Pancreas (tissue), 10 donors: ENCODE measurements at regions not wholly inside any gene's neighbourhood (a gene's known extent, or its start where the extent isn't known, plus 50 kb on each side); places are given as distances from the start of the nearest gene placed in this dataset.

ENCODE experiments used
- ATAC-seq, 4 donors: fragments of 200-7000 bp; cut with Tn5 transposase; one replicate each; pipeline versions ENCODE4 v1.8.0 to v1.9.1; 2020; ENCODE audit warnings: mild to moderate bottlenecking in 4 of 4, moderate library complexity in 4 of 4
- DNase-seq, 6 donors: peaks; one replicate each; pipeline ENCODE4 v3.0.0-alpha.2; 2020
- FAIRE-seq: peaks from 2 replicates; lab custom pipeline; 2012; peaks lifted over from hg19 to GRCh38; lab: Jason Lieb, UNC
- H3K27ac ChIP-seq, 4 donors: fragments of 200-600 bp; sonication (generic); 1 replicate in 3 of 4; 2 replicates in 1 of 4; pipeline versions ENCODE4 v1.5.0 to v1.8.0; 2020
- H3K27me3 ChIP-seq, 4 donors: fragments of 200-600 bp; one replicate each; pipeline ENCODE4 v1.8.0; 2021
- H3K36me3 ChIP-seq, 3 donors: fragments of 200-600 bp; sonication (generic) in 1 of 3; one replicate each; pipeline versions ENCODE4 v1.5.0 to v1.8.0; 2020 to 2021
- H3K4me1 ChIP-seq, 3 donors: fragments of 200-600 bp; one replicate each; pipeline ENCODE4 v1.8.0; 2021
- H3K4me3 ChIP-seq, 4 donors: fragments of 200-600 bp; sonication (generic) in 2 of 4; one replicate each; pipeline versions ENCODE4 v1.5.0 to v1.8.0; 2020 to 2021
- H3K9me3 ChIP-seq, 4 donors: fragments of 200-600 bp; one replicate each; pipeline ENCODE4 v1.8.0; 2021
- CTCF ChIP-seq, 4 donors: fragments of 200-600 bp; sonication (generic) in 3 of 4; IDR thresholded peaks; one replicate each; pipeline versions ENCODE4 v1.5.0 to v1.8.0; 2021; ENCODE audit warnings: antibody characterized with exemption in 4 of 4
- WGBS, 2 donors: extraction: QIAGEN DNeasy Blood & Tissue Kit; methylation state at CpG; one replicate each; pipeline ENCODE4 v1.1.7; 2013; 5-methylcytosine and 5-hydroxymethylcytosine counted together
- intact Hi-C, 3 donors: fragments of 100-400 bp; cut with DNase I; formaldehyde crosslinking; loops; one replicate each; pipeline versions ENCODE4 v1.11.1 to v1.14.2; 2022
- donor health status: healthy with polysubstance abuse.
- donor health status: DM: no; HTN: no; CAD: no; lungs with moderate emphysema.
- donor health status: DM: no; HTN: no; CAD: no.
- donor health status: control.
- donor health status: control.
- donor health status: Bipolar disorder and iron deficiency.
- donor health status: DM: yes; HTN: yes; CAD: no.
- donor health status: DM: no; HTN: no; CAD: no.
- donor health status: DM: no; HTN: no; CAD: no.
- donor health status: DM: yes; HTN: yes; CAD: no.

GRCh38 chr6:140846503-140847261 is 1286.0 kb upstream of the GJE1 start:
- DNase-seq = no peak
- H3K27me3 ChIP-seq = no peaks in the 10 kb centered on the region
- ATAC-seq = no peak
- H3K4me3 ChIP-seq = no peak overlapping the region
- WGBS, 2 donors = 76 to 86% methylated on average over 3 of the region's 3 CpGs
- H3K9me3 ChIP-seq = no peaks in the 10 kb centered on the region
- no peaks in the 10 kb centered on the region for H3K36me3 ChIP-seq
- intact Hi-C loops = no loop called here
- no peak for TF ChIP-seq CTCF (IDR thresholded peaks at IDR 0.05)
- FAIRE-seq = no peak
- no peaks in the 10 kb centered on the region for H3K4me1 ChIP-seq
- no peak overlapping the region for H3K27ac ChIP-seq

- no peak for TF ChIP-seq CTCF (IDR thresholded peaks at IDR 0.05)
- H3K4me3 ChIP-seq = no peak overlapping the region
- intact Hi-C loops = no loop called here
- no peaks in the 10 kb centered on the region for H3K9me3 ChIP-seq
- H3K27me3 ChIP-seq = no peaks in the 10 kb centered on the region
- H3K36me3 ChIP-seq = no peaks in the 10 kb centered on the region
- H3K4me1 ChIP-seq = no peaks in the 10 kb centered on the region
- ATAC-seq (no peak), DNase-seq (no peak), FAIRE-seq (no peak)
- 44 to 52% methylated on average over 1 of the region's 1 CpG for WGBS, 2 donors
- no peak overlapping the region for H3K27ac ChIP-seq
Observed at GRCh38 chr6:140845701-140846100, 1287.0 kb upstream of the GJE1 start.

- ATAC-seq = no peak
- no peak for DNase-seq
- WGBS, 2 donors = 67 to 85% methylated on average over 3 of the region's 3 CpGs
Observed at GRCh38 chr6:140844167-140844566, 1288.6 kb upstream of the GJE1 start.

GRCh38 chr6:140833408-140833807 is 1299.3 kb upstream of the GJE1 start:
- ATAC-seq = no peak
- no peak overlapping the region for H3K4me3 ChIP-seq
- WGBS, 2 donors = 51 to 63% methylated on average over 1 of the region's 1 CpG
- no peak for FAIRE-seq
- H3K27me3 ChIP-seq = no peaks in the 10 kb centered on the region
- intact Hi-C loops = no loop called here
- no peak for TF ChIP-seq CTCF (IDR thresholded peaks at IDR 0.05)
- no peak overlapping the region for H3K27ac ChIP-seq
- no peaks in the 10 kb centered on the region for H3K36me3 ChIP-seq
- no peaks in the 10 kb centered on the region for H3K4me1 ChIP-seq
- H3K9me3 ChIP-seq = no peaks in the 10 kb centered on the region
- DNase-seq = no peak

More at GRCh38 chr6:140844167-140844566, 1288.6 kb upstream of the GJE1 start:
- no peak for FAIRE-seq
- Histone ChIP-seq H3K4me1 (no peaks in the 10 kb centered on the region), H3K9me3 (no peaks in the 10 kb centered on the region), H3K27ac (no peak overlapping the region), H3K27me3 (no peaks in the 10 kb centered on the region), H3K36me3 (no peaks in the 10 kb centered on the region), H3K4me3 (no peak overlapping the region)
- intact Hi-C loops = no loop called here
- no peak for TF ChIP-seq CTCF (IDR thresholded peaks at IDR 0.05)

GRCh38 chr6:140830666-140831065 is 1302.1 kb upstream of the GJE1 start:
- no peak for TF ChIP-seq CTCF (IDR thresholded peaks at IDR 0.05)
- Histone ChIP-seq H3K27me3 (no peaks in the 10 kb centered on the region), H3K9me3 (no peaks in the 10 kb centered on the region), H3K27ac (no peak overlapping the region), H3K4me3 (no peak overlapping the region), H3K4me1 (no peaks in the 10 kb centered on the region), H3K36me3 (no peaks in the 10 kb centered on the region)
- no peak for DNase-seq
- FAIRE-seq = no peak
- WGBS, 2 donors = 91 to 98% methylated on average over 1 of the region's 1 CpG
- intact Hi-C loops = no loop called here
- ATAC-seq = no peak
